H1 (cell line): ENCODE measurements at regions not wholly inside any gene's neighbourhood (a gene's known extent, or its start where the extent isn't known, plus 50 kb on each side); places are given as distances from the start of the nearest gene placed in this dataset.

ENCODE experiments used
- EGR1 ChIP-seq: IDR thresholded peaks from 2 replicates; pipeline ENCODE4 v1.6.1; 2011; ENCODE audit warnings: low read depth, low read length, borderline replicate concordance
- GABPA ChIP-seq: IDR thresholded peaks from 2 replicates; pipeline ENCODE4 v1.6.1; 2011; ENCODE audit warnings: mild to moderate bottlenecking, low read length, moderate library complexity, borderline replicate concordance; ENCODE audit not compliant: insufficient read depth
- HDAC2 ChIP-seq, 2 experiments: fragments of 300-600 bp in 1 of 2; sonication (generic) in 1 of 2; IDR thresholded peaks; 2 replicates each; pipeline ENCODE4 v1.6.1; 2011 to 2012; ENCODE audit warnings: low read depth in 2 of 2, low read length in 2 of 2, mild to moderate bottlenecking in 2 of 2, moderate library complexity in 2 of 2, borderline replicate concordance in 1 of 2, inconsistent platforms in 1 of 2
- MAFK ChIP-seq: IDR thresholded peaks from 2 replicates; pipeline ENCODE4 v1.6.1; 2012; ENCODE audit warnings: low read depth, mild to moderate bottlenecking, improper control_type of control experiment, low read length
- POU5F1 ChIP-seq: IDR thresholded peaks from 2 replicates; pipeline ENCODE4 v1.6.1; 2011; ENCODE audit warnings: low read depth, mild to moderate bottlenecking, low read length, moderate library complexity
- SIRT6 ChIP-seq: IDR thresholded peaks from one replicate; pipeline ENCODE4 v1.7.1; 2012; ENCODE audit warnings: low read length, inconsistent platforms
- TF ChIP-seq, protein P1 (sequence below): fragments of 300-600 bp; sonication (generic); IDR thresholded peaks from 2 replicates; pipeline ENCODE4 v1.7.1; 2012; ENCODE audit warnings: low read length, moderate library complexity, mild to moderate bottlenecking, inconsistent platforms; ENCODE audit not compliant: insufficient replicate concordance
- TF ChIP-seq, protein P2 (sequence below): IDR thresholded peaks from 2 replicates; pipeline ENCODE4 v1.6.1; 2011; ENCODE audit warnings: low read depth, mild to moderate bottlenecking, low read length; ENCODE audit not compliant: insufficient read depth
- TF ChIP-seq, protein P3 (sequence below): IDR thresholded peaks from 2 replicates; pipeline ENCODE4 v1.6.1; 2011; ENCODE audit warnings: low read length, improper control_type of control experiment

DNA sequence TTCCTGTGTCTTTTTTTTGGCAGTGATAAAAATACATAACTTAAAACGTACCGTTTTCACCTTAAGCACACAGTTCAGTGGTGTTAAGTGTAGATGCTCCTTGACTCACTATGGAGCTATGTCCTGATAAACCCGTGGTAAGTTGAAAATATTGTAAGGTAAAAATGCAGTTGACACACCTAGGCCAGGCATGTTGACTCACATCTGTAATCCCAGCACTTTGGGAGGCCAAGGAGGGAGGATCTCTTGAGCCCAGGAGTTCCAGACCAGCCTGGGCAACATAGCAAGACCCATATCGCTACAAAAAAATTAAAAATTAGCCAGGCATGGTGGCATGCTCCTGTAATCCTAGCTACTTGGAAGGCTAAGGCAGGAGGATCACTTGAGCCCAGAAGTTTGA, 73.6 kb upstream of the COG2 start (continued):
- TF ChIP-seq, protein P1, sequence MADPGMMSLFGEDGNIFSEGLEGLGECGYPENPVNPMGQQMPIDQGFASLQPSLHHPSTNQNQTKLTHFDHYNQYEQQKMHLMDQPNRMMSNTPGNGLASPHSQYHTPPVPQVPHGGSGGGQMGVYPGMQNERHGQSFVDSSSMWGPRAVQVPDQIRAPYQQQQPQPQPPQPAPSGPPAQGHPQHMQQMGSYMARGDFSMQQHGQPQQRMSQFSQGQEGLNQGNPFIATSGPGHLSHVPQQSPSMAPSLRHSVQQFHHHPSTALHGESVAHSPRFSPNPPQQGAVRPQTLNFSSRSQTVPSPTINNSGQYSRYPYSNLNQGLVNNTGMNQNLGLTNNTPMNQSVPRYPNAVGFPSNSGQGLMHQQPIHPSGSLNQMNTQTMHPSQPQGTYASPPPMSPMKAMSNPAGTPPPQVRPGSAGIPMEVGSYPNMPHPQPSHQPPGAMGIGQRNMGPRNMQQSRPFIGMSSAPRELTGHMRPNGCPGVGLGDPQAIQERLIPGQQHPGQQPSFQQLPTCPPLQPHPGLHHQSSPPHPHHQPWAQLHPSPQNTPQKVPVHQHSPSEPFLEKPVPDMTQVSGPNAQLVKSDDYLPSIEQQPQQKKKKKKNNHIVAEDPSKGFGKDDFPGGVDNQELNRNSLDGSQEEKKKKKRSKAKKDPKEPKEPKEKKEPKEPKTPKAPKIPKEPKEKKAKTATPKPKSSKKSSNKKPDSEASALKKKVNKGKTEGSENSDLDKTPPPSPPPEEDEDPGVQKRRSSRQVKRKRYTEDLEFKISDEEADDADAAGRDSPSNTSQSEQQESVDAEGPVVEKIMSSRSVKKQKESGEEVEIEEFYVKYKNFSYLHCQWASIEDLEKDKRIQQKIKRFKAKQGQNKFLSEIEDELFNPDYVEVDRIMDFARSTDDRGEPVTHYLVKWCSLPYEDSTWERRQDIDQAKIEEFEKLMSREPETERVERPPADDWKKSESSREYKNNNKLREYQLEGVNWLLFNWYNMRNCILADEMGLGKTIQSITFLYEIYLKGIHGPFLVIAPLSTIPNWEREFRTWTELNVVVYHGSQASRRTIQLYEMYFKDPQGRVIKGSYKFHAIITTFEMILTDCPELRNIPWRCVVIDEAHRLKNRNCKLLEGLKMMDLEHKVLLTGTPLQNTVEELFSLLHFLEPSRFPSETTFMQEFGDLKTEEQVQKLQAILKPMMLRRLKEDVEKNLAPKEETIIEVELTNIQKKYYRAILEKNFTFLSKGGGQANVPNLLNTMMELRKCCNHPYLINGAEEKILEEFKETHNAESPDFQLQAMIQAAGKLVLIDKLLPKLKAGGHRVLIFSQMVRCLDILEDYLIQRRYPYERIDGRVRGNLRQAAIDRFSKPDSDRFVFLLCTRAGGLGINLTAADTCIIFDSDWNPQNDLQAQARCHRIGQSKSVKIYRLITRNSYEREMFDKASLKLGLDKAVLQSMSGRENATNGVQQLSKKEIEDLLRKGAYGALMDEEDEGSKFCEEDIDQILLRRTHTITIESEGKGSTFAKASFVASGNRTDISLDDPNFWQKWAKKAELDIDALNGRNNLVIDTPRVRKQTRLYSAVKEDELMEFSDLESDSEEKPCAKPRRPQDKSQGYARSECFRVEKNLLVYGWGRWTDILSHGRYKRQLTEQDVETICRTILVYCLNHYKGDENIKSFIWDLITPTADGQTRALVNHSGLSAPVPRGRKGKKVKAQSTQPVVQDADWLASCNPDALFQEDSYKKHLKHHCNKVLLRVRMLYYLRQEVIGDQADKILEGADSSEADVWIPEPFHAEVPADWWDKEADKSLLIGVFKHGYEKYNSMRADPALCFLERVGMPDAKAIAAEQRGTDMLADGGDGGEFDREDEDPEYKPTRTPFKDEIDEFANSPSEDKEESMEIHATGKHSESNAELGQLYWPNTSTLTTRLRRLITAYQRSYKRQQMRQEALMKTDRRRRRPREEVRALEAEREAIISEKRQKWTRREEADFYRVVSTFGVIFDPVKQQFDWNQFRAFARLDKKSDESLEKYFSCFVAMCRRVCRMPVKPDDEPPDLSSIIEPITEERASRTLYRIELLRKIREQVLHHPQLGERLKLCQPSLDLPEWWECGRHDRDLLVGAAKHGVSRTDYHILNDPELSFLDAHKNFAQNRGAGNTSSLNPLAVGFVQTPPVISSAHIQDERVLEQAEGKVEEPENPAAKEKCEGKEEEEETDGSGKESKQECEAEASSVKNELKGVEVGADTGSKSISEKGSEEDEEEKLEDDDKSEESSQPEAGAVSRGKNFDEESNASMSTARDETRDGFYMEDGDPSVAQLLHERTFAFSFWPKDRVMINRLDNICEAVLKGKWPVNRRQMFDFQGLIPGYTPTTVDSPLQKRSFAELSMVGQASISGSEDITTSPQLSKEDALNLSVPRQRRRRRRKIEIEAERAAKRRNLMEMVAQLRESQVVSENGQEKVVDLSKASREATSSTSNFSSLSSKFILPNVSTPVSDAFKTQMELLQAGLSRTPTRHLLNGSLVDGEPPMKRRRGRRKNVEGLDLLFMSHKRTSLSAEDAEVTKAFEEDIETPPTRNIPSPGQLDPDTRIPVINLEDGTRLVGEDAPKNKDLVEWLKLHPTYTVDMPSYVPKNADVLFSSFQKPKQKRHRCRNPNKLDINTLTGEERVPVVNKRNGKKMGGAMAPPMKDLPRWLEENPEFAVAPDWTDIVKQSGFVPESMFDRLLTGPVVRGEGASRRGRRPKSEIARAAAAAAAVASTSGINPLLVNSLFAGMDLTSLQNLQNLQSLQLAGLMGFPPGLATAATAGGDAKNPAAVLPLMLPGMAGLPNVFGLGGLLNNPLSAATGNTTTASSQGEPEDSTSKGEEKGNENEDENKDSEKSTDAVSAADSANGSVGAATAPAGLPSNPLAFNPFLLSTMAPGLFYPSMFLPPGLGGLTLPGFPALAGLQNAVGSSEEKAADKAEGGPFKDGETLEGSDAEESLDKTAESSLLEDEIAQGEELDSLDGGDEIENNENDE: no peak
- no peak for TF ChIP-seq POU5F1
- TF ChIP-seq, protein P2, sequence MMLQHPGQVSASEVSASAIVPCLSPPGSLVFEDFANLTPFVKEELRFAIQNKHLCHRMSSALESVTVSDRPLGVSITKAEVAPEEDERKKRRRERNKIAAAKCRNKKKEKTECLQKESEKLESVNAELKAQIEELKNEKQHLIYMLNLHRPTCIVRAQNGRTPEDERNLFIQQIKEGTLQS: no peak
- no peak for TF ChIP-seq MAFK
- TF ChIP-seq HDAC2 (IDR thresholded peaks at IDR 0.05; ENCODE audit: borderline replicate concordance in 1 of 2, low read depth in 2 of 2, low read length in 2 of 2): no peak
- TF ChIP-seq SIRT6: no peak
- no peak for TF ChIP-seq GABPA
- TF ChIP-seq, protein P3, sequence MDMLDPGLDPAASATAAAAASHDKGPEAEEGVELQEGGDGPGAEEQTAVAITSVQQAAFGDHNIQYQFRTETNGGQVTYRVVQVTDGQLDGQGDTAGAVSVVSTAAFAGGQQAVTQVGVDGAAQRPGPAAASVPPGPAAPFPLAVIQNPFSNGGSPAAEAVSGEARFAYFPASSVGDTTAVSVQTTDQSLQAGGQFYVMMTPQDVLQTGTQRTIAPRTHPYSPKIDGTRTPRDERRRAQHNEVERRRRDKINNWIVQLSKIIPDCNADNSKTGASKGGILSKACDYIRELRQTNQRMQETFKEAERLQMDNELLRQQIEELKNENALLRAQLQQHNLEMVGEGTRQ: no peak
- TF ChIP-seq EGR1: no peak
